ENCODE measurements at regions not wholly inside any gene's neighbourhood (a gene's known extent, or its start where the extent isn't known, plus 50 kb on each side); places are given as distances from the start of the nearest gene placed in this dataset.

DNA sequence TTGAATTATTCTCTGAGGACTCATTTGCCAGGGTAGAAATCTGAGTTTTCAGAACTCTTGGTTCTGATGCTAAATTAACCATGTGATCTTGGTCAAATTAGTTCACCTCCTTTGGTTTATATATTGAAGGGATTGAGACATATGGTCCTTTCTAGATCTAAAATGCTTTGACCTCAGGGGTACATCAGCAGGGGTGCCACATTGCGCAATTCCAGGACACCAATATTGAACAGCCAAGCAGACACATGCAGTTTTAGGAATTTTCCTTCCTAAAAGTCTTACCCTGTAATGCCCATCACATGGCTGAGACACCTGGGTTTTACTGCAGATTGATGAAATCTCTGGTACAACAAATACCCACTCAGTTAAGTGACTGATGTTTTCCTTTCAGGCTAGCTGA lies 254.4 kb upstream of the NCAM1 start:
- TF ChIP-seq SIN3A (IDR thresholded peaks at IDR 0.05; ENCODE audit: borderline replicate concordance, insufficient read depth, low read length) (no peak), POLR2AphosphoS5 (IDR thresholded peaks at IDR 0.05; ENCODE audit: low read depth, low read length) (no peak), TAF1 (IDR thresholded peaks at IDR 0.05; ENCODE audit: borderline replicate concordance, insufficient read depth, low read length) (no peak)
- TF ChIP-seq, protein P1, sequence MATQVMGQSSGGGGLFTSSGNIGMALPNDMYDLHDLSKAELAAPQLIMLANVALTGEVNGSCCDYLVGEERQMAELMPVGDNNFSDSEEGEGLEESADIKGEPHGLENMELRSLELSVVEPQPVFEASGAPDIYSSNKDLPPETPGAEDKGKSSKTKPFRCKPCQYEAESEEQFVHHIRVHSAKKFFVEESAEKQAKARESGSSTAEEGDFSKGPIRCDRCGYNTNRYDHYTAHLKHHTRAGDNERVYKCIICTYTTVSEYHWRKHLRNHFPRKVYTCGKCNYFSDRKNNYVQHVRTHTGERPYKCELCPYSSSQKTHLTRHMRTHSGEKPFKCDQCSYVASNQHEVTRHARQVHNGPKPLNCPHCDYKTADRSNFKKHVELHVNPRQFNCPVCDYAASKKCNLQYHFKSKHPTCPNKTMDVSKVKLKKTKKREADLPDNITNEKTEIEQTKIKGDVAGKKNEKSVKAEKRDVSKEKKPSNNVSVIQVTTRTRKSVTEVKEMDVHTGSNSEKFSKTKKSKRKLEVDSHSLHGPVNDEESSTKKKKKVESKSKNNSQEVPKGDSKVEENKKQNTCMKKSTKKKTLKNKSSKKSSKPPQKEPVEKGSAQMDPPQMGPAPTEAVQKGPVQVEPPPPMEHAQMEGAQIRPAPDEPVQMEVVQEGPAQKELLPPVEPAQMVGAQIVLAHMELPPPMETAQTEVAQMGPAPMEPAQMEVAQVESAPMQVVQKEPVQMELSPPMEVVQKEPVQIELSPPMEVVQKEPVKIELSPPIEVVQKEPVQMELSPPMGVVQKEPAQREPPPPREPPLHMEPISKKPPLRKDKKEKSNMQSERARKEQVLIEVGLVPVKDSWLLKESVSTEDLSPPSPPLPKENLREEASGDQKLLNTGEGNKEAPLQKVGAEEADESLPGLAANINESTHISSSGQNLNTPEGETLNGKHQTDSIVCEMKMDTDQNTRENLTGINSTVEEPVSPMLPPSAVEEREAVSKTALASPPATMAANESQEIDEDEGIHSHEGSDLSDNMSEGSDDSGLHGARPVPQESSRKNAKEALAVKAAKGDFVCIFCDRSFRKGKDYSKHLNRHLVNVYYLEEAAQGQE (IDR thresholded peaks at IDR 0.05; ENCODE audit: insufficient read depth in 1 of 2, low read depth in 2 of 2, low read length in 2 of 2) = no peak

- no peak for TF ChIP-seq SIN3A (IDR thresholded peaks at IDR 0.05; ENCODE audit: borderline replicate concordance, insufficient read depth, low read length)
- TF ChIP-seq, protein P1 (IDR thresholded peaks at IDR 0.05; ENCODE audit: insufficient read depth in 1 of 2, low read depth in 2 of 2, low read length in 2 of 2) = no peak
- no peak for TF ChIP-seq TAF1 (IDR thresholded peaks at IDR 0.05; ENCODE audit: borderline replicate concordance, insufficient read depth, low read length)
- no peak for TF ChIP-seq POLR2AphosphoS5 (IDR thresholded peaks at IDR 0.05; ENCODE audit: low read depth, low read length)
- TF ChIP-seq FOXP2 (optimal IDR thresholded peaks at IDR 0.05; ENCODE audit: borderline replicate concordance, extremely low read depth, extremely low read length, insufficient read depth) = no peak
Measured at GRCh38 chr11:112715056-112715455, 246.2 kb upstream of the NCAM1 start.

- TF ChIP-seq SIN3A (IDR thresholded peaks at IDR 0.05; ENCODE audit: borderline replicate concordance, insufficient read depth, low read length) = no peak
Measured at GRCh38 chr11:112718483-112718882, 242.7 kb upstream of the NCAM1 start.

- TF ChIP-seq POLR2AphosphoS5 (IDR thresholded peaks at IDR 0.05; ENCODE audit: low read depth, low read length) (no peak), FOXP2 (optimal IDR thresholded peaks at IDR 0.05; ENCODE audit: borderline replicate concordance, extremely low read depth, extremely low read length, insufficient read depth) (no peak), TAF1 (IDR thresholded peaks at IDR 0.05; ENCODE audit: borderline replicate concordance, insufficient read depth, low read length) (no peak), SIN3A (IDR thresholded peaks at IDR 0.05; ENCODE audit: borderline replicate concordance, insufficient read depth, low read length) (no peak)
- TF ChIP-seq, protein P1 (IDR thresholded peaks at IDR 0.05; ENCODE audit: insufficient read depth in 1 of 2, low read depth in 2 of 2, low read length in 2 of 2) = no peak
Measured at GRCh38 chr11:112719736-112720525, 241.3 kb upstream of the NCAM1 start.

DNA sequence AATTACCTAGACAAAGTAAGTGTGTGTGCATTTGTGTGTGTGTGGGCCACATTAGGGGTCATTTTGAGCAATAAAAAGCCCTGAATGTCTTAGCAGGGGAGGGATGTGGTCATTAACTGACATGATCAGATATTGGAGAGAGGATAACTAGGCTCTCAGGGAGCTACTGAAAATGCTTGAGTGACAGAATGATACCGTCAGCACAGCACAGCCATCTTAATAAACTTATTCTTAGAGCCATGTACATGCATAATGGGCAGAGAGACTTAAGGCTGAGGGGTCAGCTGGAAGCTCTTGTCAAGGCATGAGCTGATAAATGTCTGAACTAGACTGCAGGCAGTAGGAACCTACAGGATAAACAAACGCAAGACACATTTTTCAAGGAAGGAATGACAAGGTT lies 239.1 kb upstream of the NCAM1 start:
- TF ChIP-seq FOXP2 (optimal IDR thresholded peaks at IDR 0.05; ENCODE audit: borderline replicate concordance, extremely low read depth, extremely low read length, insufficient read depth) (no peak), SIN3A (IDR thresholded peaks at IDR 0.05; ENCODE audit: borderline replicate concordance, insufficient read depth, low read length) (no peak), TAF1 (IDR thresholded peaks at IDR 0.05; ENCODE audit: borderline replicate concordance, insufficient read depth, low read length) (no peak), POLR2AphosphoS5 (IDR thresholded peaks at IDR 0.05; ENCODE audit: low read depth, low read length) (no peak)
- TF ChIP-seq, protein P1 (IDR thresholded peaks at IDR 0.05; ENCODE audit: insufficient read depth in 1 of 2, low read depth in 2 of 2, low read length in 2 of 2) = no peak
